IPS DF 4.7 (cell line): ENCODE measurements at regions not wholly inside any gene's neighbourhood (a gene's known extent, or its start where the extent isn't known, plus 50 kb on each side); places are given as distances from the start of the nearest gene placed in this dataset.
A peak's percentile ranks its signal among the peaks of the same experiment; 100 is the strongest.

ENCODE experiments used
- DNase-seq: peaks from one replicate; pipeline ENCODE4 v3.0.0-alpha.2; 2013; ENCODE audit warnings: low spot score; ENCODE audit errors: extremely low read depth

DNA sequence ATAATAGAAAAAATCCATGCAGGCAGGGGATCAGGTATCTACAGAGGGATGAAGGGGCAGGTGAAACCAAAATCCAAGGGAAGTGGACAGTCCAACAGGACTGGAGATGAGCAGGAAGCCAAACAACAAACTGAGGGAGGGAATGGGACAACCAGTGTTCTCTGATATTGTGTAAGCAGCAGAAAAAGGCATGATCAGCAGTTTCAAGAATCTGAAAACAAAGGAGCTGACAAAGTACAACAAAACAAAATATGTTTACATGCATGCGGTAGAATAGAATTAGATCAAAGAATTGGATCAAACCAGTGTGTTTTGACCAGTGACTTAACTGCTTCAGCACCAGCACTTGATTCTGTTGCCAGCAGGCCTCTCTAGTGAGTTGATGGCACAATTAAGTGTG lies 729.7 kb downstream of the RFPL4B start:
- DNase-seq = no peak

DNA sequence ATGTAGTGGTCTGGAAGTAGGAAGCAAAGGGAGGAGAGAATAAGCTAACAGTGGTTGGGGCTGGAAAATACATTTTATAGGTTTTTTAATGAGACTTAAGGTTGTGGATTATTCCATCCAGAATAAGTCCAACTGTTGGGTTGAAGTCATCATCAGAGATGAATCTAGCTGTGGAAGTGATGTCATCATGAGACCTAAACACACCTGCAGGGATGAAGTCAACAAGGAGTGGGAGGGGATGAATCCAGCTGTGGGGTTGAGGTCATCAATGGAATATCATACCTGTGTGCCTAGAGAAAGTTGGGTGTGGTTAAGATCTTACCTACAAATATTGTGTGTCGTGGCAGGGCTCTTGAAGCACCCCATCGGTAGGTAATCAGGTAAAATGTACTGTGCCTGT lies 730.7 kb downstream of the RFPL4B start:
- no peak for DNase-seq

GRCh38 chr6:113078791-113079190 lies 731.7 kb downstream of the RFPL4B start:
- DNase-seq = no peak

GRCh38 chr6:113082745-113083144 lies 735.6 kb downstream of the RFPL4B start:
- DNase-seq = no peak

DNA sequence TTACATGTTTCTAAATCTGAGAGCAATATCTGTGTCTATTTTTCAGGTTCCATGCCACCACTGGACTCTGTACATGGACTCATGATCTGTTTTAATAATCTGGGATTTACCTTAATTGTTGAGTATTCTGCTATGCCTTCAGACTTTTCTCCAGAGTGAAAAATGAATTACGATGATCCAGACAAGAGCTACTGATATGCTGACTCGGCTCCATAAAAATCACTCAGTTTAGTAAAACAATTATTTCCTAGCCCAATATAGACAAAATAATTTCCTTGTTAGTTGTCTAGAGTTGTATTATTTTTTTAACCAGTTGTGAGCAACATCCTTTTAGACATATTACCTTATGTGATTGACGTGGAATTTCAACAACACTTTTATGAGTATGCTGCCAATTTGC lies 736.8 kb downstream of the RFPL4B start:
- no peak for DNase-seq

DNA sequence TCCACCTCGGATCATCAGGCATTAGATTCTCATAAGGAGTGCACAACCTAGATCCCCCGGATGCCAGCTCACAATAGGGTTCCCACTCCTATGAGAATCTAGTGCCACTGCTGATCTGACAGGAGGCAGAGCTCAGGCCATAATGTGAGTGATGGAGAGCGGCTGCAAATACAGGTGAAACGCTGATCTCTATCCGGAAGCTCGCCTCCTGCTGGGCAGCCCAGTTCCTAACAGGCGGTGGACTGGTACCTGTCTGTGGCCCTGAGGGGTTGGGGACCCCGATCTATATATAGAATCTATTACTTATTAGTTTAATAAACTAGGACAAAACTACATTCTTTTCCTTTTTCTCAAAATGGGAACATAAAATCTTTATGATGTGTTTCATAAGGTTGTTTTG lies 741.9 kb downstream of the RFPL4B start:
- DNase-seq = no peak

DNA sequence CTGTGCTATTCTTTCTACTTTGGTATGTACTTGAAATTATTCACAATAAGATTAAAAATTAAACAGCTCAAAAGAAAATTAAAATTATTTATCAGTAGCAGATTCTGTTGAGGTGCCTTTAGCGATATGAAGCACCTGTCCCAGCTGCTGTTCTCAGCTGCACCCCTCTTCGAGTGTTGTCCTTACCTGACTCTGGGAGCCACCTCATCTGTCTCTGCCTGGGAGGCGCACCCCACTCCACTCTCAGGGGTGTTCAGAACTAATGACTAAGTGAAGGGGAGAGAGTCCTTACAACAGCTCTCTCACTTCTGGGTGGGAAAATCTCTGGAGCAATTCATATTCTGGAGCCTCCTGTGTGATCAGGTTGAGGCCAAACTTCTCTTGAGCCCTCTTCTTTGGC lies 745.7 kb downstream of the RFPL4B start:
- DNase-seq = no peak

GRCh38 chr6:113094779-113095178 lies 747.6 kb downstream of the RFPL4B start:
- DNase-seq = no peak

DNA sequence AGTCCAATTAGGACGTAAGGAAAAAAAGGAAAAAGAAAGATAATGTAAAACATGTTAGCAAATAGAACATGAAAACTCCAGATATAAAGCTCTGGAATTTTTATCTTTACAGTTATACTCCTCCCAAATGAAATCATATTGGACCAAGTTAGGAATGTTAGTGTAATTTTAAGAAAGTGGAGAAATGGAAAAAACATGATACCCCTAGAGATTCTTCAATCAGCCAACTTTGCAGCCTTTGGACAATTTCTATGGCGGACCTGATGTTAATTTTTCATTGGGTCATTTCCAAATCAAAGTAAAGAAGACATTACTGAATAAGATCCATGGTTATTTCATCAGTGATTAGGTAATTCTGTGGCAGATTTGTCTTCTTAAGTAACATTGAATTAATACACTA lies 748.7 kb downstream of the RFPL4B start:
- no peak for DNase-seq

- no peak for DNase-seq
Observed at GRCh38 chr6:113102761-113103160, 754.4 kb upstream of the MARCKS start.

DNA sequence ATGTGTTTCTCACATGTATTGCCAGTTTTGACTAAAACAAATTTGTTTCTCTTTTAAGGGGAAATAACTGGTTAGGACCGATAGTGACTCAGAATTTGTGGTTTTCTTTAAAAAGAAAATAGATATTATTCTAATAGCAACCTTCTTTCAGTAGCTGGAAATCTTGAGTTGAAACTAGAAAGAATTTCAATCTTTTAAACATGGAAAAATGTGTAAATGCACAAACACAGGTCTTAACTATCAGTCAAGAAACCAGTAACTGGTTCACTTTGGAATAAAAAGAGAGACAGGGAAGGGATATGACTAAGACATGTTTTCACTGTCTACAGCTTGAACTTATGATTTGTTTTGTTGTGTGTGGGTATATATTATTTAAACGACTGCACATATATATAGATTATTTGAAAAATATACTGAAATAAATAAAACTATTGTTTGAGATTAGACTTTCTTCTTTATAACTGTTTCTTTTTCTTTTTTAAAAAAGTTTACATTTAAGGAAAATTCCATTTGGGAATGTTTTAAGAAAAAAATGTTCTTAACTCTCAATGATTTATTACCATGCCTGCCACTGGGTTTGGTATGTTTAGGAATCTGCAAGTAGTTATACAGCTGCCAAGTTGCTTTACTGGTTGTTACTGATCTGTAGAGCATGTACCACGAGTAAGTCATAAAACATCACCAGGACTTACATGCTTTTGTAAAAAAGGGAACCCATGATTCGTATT lies 753.3 kb upstream of the MARCKS start:
- DNase-seq = no peak

DNA sequence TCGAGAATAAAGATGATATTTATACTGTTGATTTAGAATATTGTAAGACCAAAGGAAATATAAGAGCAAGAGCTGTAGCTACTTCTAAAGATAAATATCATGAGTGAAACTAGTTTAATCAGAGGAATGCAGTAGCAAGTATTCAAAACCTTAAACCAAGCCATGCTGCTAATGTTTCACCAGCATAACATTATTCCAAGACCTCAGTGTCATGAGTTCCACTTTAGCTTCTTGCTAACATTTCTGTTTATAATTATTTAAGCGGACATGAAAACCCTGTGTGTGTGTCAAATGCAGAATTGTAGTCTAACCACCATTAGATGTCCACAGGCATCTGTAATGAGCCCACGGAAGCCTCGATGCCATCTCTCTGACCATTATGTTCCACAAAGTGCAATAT lies 752.6 kb upstream of the MARCKS start:
- DNase-seq = no peak

- no peak for DNase-seq
Observed at GRCh38 chr6:113104951-113105350, 752.2 kb upstream of the MARCKS start.

- no peak for DNase-seq
Observed at GRCh38 chr6:113110211-113110610, 746.9 kb upstream of the MARCKS start.

DNA sequence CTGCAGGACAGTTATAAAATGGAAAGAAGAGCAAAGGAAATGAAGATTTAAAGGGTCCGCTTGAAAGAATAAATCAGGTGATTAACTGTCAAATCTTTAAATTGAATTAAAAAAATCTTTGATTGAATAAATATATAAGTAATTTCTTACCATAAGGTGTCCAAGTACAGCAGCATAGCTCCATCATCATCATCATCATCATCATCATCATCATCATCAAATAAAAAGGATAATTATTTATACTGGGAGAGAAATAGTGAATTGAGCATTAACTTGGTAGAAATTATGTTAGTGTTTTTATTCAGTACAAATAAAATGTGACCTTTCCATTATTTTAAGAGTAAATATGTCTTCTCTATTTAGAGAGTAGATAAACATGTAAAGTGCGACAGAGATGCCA lies 745.6 kb upstream of the MARCKS start:
- no peak for DNase-seq

GRCh38 chr6:113112086-113112485 lies 745.1 kb upstream of the MARCKS start:
- DNase-seq = no peak

- DNase-seq = no peak
Observed at GRCh38 chr6:113115196-113115595, 741.9 kb upstream of the MARCKS start.

- DNase-seq = no peak
Observed at GRCh38 chr6:113120224-113120581, 736.9 kb upstream of the MARCKS start.

- no peak for DNase-seq
Observed at GRCh38 chr6:113120582-113121285, 736.4 kb upstream of the MARCKS start.

- DNase-seq = no peak
Observed at GRCh38 chr6:113121571-113121970, 735.6 kb upstream of the MARCKS start.

GRCh38 chr6:113122060-113122459 lies 735.1 kb upstream of the MARCKS start:
- peak; percentile 49 for DNase-seq

- no peak for DNase-seq
Observed at GRCh38 chr6:113125626-113126025, 731.5 kb upstream of the MARCKS start.

GRCh38 chr6:113127786-113128419 lies 729.2 kb upstream of the MARCKS start:
- DNase-seq = no peak
